ENCODE measurements at regions not wholly inside any gene's neighbourhood (a gene's known extent, or its start where the extent isn't known, plus 50 kb on each side); places are given as distances from the start of the nearest gene placed in this dataset.

- H3K36me3 ChIP-seq (ENCODE audit: control insufficient read depth in 3 of 3, insufficient read depth in 3 of 3, low read length in 3 of 3): no peaks in the 10 kb centered on the region
- no peaks in the 10 kb centered on the region for H3K27me3 ChIP-seq (ENCODE audit: control insufficient read depth in 3 of 3, insufficient read depth in 3 of 3, low read length in 3 of 3)
- no peaks in the 10 kb centered on the region for H3K4me1 ChIP-seq (ENCODE audit: control insufficient read depth in 3 of 3, insufficient read depth in 3 of 3, low read length in 3 of 3)
- H3K4me3 ChIP-seq (ENCODE audit: low read length in 3 of 3): no peak overlapping the region
- no peaks in the 10 kb centered on the region for H3K9me3 ChIP-seq (ENCODE audit: control insufficient read depth in 3 of 3, low read length in 3 of 3)
- H3K27ac ChIP-seq (ENCODE audit: low read depth, low read length): no peak overlapping the region
- no peak overlapping the region for H3K9ac ChIP-seq (ENCODE audit: low read depth in 1 of 3, low read length in 3 of 3)
Measured at GRCh38 chr20:11467436-11467835, 450.3 kb upstream of the BTBD3 start.

- Histone ChIP-seq H3K9ac (ENCODE audit: low read depth in 1 of 3, low read length in 3 of 3) (no peak overlapping the region), H3K27me3 (ENCODE audit: control insufficient read depth in 3 of 3, insufficient read depth in 3 of 3, low read length in 3 of 3) (no peaks in the 10 kb centered on the region), H3K36me3 (ENCODE audit: control insufficient read depth in 3 of 3, insufficient read depth in 3 of 3, low read length in 3 of 3) (no peaks in the 10 kb centered on the region), H3K27ac (ENCODE audit: low read depth, low read length) (no peak overlapping the region), H3K9me3 (ENCODE audit: control insufficient read depth in 3 of 3, low read length in 3 of 3) (no peaks in the 10 kb centered on the region), H3K4me1 (ENCODE audit: control insufficient read depth in 3 of 3, insufficient read depth in 3 of 3, low read length in 3 of 3) (no peaks in the 10 kb centered on the region), H3K4me3 (ENCODE audit: low read length in 3 of 3) (no peak overlapping the region)
Measured at GRCh38 chr20:11468880-11469279, 448.8 kb upstream of the BTBD3 start.

GRCh38 chr20:11469795-11470435 lies 447.8 kb upstream of the BTBD3 start:
- Histone ChIP-seq H3K4me3 (ENCODE audit: low read length in 3 of 3) (no peak overlapping the region), H3K27me3 (ENCODE audit: control insufficient read depth in 3 of 3, insufficient read depth in 3 of 3, low read length in 3 of 3) (no peaks in the 10 kb centered on the region), H3K4me1 (ENCODE audit: control insufficient read depth in 3 of 3, insufficient read depth in 3 of 3, low read length in 3 of 3) (no peaks in the 10 kb centered on the region), H3K9me3 (ENCODE audit: control insufficient read depth in 3 of 3, low read length in 3 of 3) (no peaks in the 10 kb centered on the region), H3K27ac (ENCODE audit: low read depth, low read length) (no peak overlapping the region), H3K9ac (ENCODE audit: low read depth in 1 of 3, low read length in 3 of 3) (no peak overlapping the region), H3K36me3 (ENCODE audit: control insufficient read depth in 3 of 3, insufficient read depth in 3 of 3, low read length in 3 of 3) (no peaks in the 10 kb centered on the region)

- Histone ChIP-seq H3K9ac (ENCODE audit: low read depth in 1 of 3, low read length in 3 of 3) (no peak overlapping the region), H3K9me3 (ENCODE audit: control insufficient read depth in 3 of 3, low read length in 3 of 3) (peaks cover 0 to 6% (median 0%) of the 10 kb centered on the region in 3 donors), H3K36me3 (ENCODE audit: control insufficient read depth in 3 of 3, insufficient read depth in 3 of 3, low read length in 3 of 3) (no peaks in the 10 kb centered on the region), H3K4me1 (ENCODE audit: control insufficient read depth in 3 of 3, insufficient read depth in 3 of 3, low read length in 3 of 3) (no peaks in the 10 kb centered on the region), H3K27me3 (ENCODE audit: control insufficient read depth in 3 of 3, insufficient read depth in 3 of 3, low read length in 3 of 3) (no peaks in the 10 kb centered on the region), H3K27ac (ENCODE audit: low read depth, low read length) (no peak overlapping the region), H3K4me3 (ENCODE audit: low read length in 3 of 3) (no peak overlapping the region)
Measured at GRCh38 chr20:11473983-11474382, 443.7 kb upstream of the BTBD3 start.

- no peaks in the 10 kb centered on the region for H3K9me3 ChIP-seq (ENCODE audit: control insufficient read depth in 3 of 3, low read length in 3 of 3)
- no peak overlapping the region for H3K9ac ChIP-seq (ENCODE audit: low read depth in 1 of 3, low read length in 3 of 3)
- H3K27ac ChIP-seq (ENCODE audit: low read depth, low read length): no peak overlapping the region
- H3K36me3 ChIP-seq (ENCODE audit: control insufficient read depth in 3 of 3, insufficient read depth in 3 of 3, low read length in 3 of 3): no peaks in the 10 kb centered on the region
- no peaks in the 10 kb centered on the region for H3K27me3 ChIP-seq (ENCODE audit: control insufficient read depth in 3 of 3, insufficient read depth in 3 of 3, low read length in 3 of 3)
- H3K4me1 ChIP-seq (ENCODE audit: control insufficient read depth in 3 of 3, insufficient read depth in 3 of 3, low read length in 3 of 3): no peaks in the 10 kb centered on the region
- no peak overlapping the region for H3K4me3 ChIP-seq (ENCODE audit: low read length in 3 of 3)
Measured at GRCh38 chr20:11483697-11484096, 434.0 kb upstream of the BTBD3 start.

GRCh38 chr20:11484479-11484878 lies 433.2 kb upstream of the BTBD3 start:
- Histone ChIP-seq H3K27ac (ENCODE audit: low read depth, low read length) (no peak overlapping the region), H3K36me3 (ENCODE audit: control insufficient read depth in 3 of 3, insufficient read depth in 3 of 3, low read length in 3 of 3) (no peaks in the 10 kb centered on the region), H3K9ac (ENCODE audit: low read depth in 1 of 3, low read length in 3 of 3) (no peak overlapping the region), H3K4me1 (ENCODE audit: control insufficient read depth in 3 of 3, insufficient read depth in 3 of 3, low read length in 3 of 3) (no peaks in the 10 kb centered on the region), H3K27me3 (ENCODE audit: control insufficient read depth in 3 of 3, insufficient read depth in 3 of 3, low read length in 3 of 3) (no peaks in the 10 kb centered on the region), H3K4me3 (ENCODE audit: low read length in 3 of 3) (no peak overlapping the region), H3K9me3 (ENCODE audit: control insufficient read depth in 3 of 3, low read length in 3 of 3) (no peaks in the 10 kb centered on the region)

- Histone ChIP-seq H3K27ac (ENCODE audit: low read depth, low read length) (no peak overlapping the region), H3K4me3 (ENCODE audit: low read length in 3 of 3) (no peak overlapping the region), H3K27me3 (ENCODE audit: control insufficient read depth in 3 of 3, insufficient read depth in 3 of 3, low read length in 3 of 3) (no peaks in the 10 kb centered on the region), H3K9me3 (ENCODE audit: control insufficient read depth in 3 of 3, low read length in 3 of 3) (no peaks in the 10 kb centered on the region), H3K4me1 (ENCODE audit: control insufficient read depth in 3 of 3, insufficient read depth in 3 of 3, low read length in 3 of 3) (no peaks in the 10 kb centered on the region), H3K9ac (ENCODE audit: low read depth in 1 of 3, low read length in 3 of 3) (no peak overlapping the region), H3K36me3 (ENCODE audit: control insufficient read depth in 3 of 3, insufficient read depth in 3 of 3, low read length in 3 of 3) (no peaks in the 10 kb centered on the region)
Measured at GRCh38 chr20:11492386-11492785, 425.3 kb upstream of the BTBD3 start.

GRCh38 chr20:11492846-11493245 lies 424.8 kb upstream of the BTBD3 start:
- no peaks in the 10 kb centered on the region for H3K36me3 ChIP-seq (ENCODE audit: control insufficient read depth in 3 of 3, insufficient read depth in 3 of 3, low read length in 3 of 3)
- no peak overlapping the region for H3K27ac ChIP-seq (ENCODE audit: low read depth, low read length)
- no peaks in the 10 kb centered on the region for H3K9me3 ChIP-seq (ENCODE audit: control insufficient read depth in 3 of 3, low read length in 3 of 3)
- H3K27me3 ChIP-seq (ENCODE audit: control insufficient read depth in 3 of 3, insufficient read depth in 3 of 3, low read length in 3 of 3): no peaks in the 10 kb centered on the region
- no peaks in the 10 kb centered on the region for H3K4me1 ChIP-seq (ENCODE audit: control insufficient read depth in 3 of 3, insufficient read depth in 3 of 3, low read length in 3 of 3)
- H3K9ac ChIP-seq (ENCODE audit: low read depth in 1 of 3, low read length in 3 of 3): no peak overlapping the region
- no peak overlapping the region for H3K4me3 ChIP-seq (ENCODE audit: low read length in 3 of 3)

- Histone ChIP-seq H3K4me3 (ENCODE audit: low read length in 3 of 3) (no peak overlapping the region), H3K4me1 (ENCODE audit: control insufficient read depth in 3 of 3, insufficient read depth in 3 of 3, low read length in 3 of 3) (no peaks in the 10 kb centered on the region), H3K9me3 (ENCODE audit: control insufficient read depth in 3 of 3, low read length in 3 of 3) (no peaks in the 10 kb centered on the region), H3K27me3 (ENCODE audit: control insufficient read depth in 3 of 3, insufficient read depth in 3 of 3, low read length in 3 of 3) (no peaks in the 10 kb centered on the region), H3K36me3 (ENCODE audit: control insufficient read depth in 3 of 3, insufficient read depth in 3 of 3, low read length in 3 of 3) (no peaks in the 10 kb centered on the region), H3K9ac (ENCODE audit: low read depth in 1 of 3, low read length in 3 of 3) (no peak overlapping the region), H3K27ac (ENCODE audit: low read depth, low read length) (no peak overlapping the region)
Measured at GRCh38 chr20:11496380-11496779, 421.3 kb upstream of the BTBD3 start.

- H3K9ac ChIP-seq (ENCODE audit: low read depth in 1 of 3, low read length in 3 of 3): no peak overlapping the region
- peaks cover 0 to 2% (median 0%) of the 10 kb centered on the region in 3 donors for H3K9me3 ChIP-seq (ENCODE audit: control insufficient read depth in 3 of 3, low read length in 3 of 3)
- no peaks in the 10 kb centered on the region for H3K4me1 ChIP-seq (ENCODE audit: control insufficient read depth in 3 of 3, insufficient read depth in 3 of 3, low read length in 3 of 3)
- H3K4me3 ChIP-seq (ENCODE audit: low read length in 3 of 3): no peak overlapping the region
- no peak overlapping the region for H3K27ac ChIP-seq (ENCODE audit: low read depth, low read length)
- no peaks in the 10 kb centered on the region for H3K27me3 ChIP-seq (ENCODE audit: control insufficient read depth in 3 of 3, insufficient read depth in 3 of 3, low read length in 3 of 3)
- no peaks in the 10 kb centered on the region for H3K36me3 ChIP-seq (ENCODE audit: control insufficient read depth in 3 of 3, insufficient read depth in 3 of 3, low read length in 3 of 3)
Measured at GRCh38 chr20:11497545-11497944, 420.1 kb upstream of the BTBD3 start.

Measured in skeletal muscle tissue (tissue), 3 donors.